ENCODE measurements at regions not wholly inside any gene's neighbourhood (a gene's known extent, or its start where the extent isn't known, plus 50 kb on each side); places are given as distances from the start of the nearest gene placed in this dataset.

- DNase-seq (ENCODE audit: low read depth, low spot score) (no peak), ATAC-seq (no peak)
- Histone ChIP-seq H3K27ac (ENCODE audit: low read length) (no peak overlapping the region), H3K36me3 (ENCODE audit: control insufficient read depth, insufficient read depth, low read length) (no peaks in the 10 kb centered on the region), H3K4me1 (ENCODE audit: control insufficient read depth, insufficient read depth, low read length) (no peaks in the 10 kb centered on the region), H3K27me3 (ENCODE audit: control insufficient read depth, insufficient read depth, low read length) (no peaks in the 10 kb centered on the region), H3K9me3 (ENCODE audit: control insufficient read depth, insufficient read depth, low read depth, low read length) (no peaks in the 10 kb centered on the region), H3K4me3 (ENCODE audit: low read depth in 2 of 2, low read length in 2 of 2) (no peak overlapping the region)
- intact Hi-C loops (cut with micrococcal nuclease; ENCODE audit: unreplicated experiment): no loop called here
- POLR2A ChIA-PET: no interaction called here
- TF ChIP-seq POLR2AphosphoS5 (IDR thresholded peaks at IDR 0.05; ENCODE audit: low read depth, low read length): no peak
- no peak for TF ChIP-seq SIN3A (IDR thresholded peaks at IDR 0.05; ENCODE audit: borderline replicate concordance, insufficient read depth, low read depth, low read length)
- no peak for TF ChIP-seq TCF7L2 (IDR thresholded peaks at IDR 0.05; ENCODE audit: low read depth, low read length)
- TF ChIP-seq REST (IDR thresholded peaks at IDR 0.05; ENCODE audit: insufficient read depth in 1 of 2, low read depth in 2 of 2, low read length in 1 of 2): no peak
- no peak for TF ChIP-seq CTCF (IDR thresholded peaks at IDR 0.05)
- no TSS peak for BruUV-seq (replicated peaks)
- CTCF ChIA-PET: no interaction called here
- in situ Hi-C loops (cut with HindIII; ENCODE audit: low pct_unique_long_range_greater_than_20kb, low sequenced_read_pairs): no loop called here
Measured at GRCh38 chr13:97548138-97548537, 114.2 kb downstream of the RAP2A start.

GRCh38 chr13:97548711-97549110 lies 114.7 kb downstream of the RAP2A start:
- no TSS peak for BruUV-seq (replicated peaks)
- POLR2A ChIA-PET: no interaction called here
- H3K36me3 ChIP-seq (ENCODE audit: control insufficient read depth, insufficient read depth, low read length): no peaks in the 10 kb centered on the region
- no peaks in the 10 kb centered on the region for H3K4me1 ChIP-seq (ENCODE audit: control insufficient read depth, insufficient read depth, low read length)
- H3K27ac ChIP-seq (ENCODE audit: low read length): no peak overlapping the region
- DNase-seq (ENCODE audit: low read depth, low spot score) (no peak), ATAC-seq (no peak)
- CTCF ChIA-PET: no interaction called here
- in situ Hi-C loops (cut with HindIII; ENCODE audit: low pct_unique_long_range_greater_than_20kb, low sequenced_read_pairs): no loop called here
- no peak overlapping the region for H3K4me3 ChIP-seq (ENCODE audit: low read depth in 2 of 2, low read length in 2 of 2)
- intact Hi-C loops (cut with micrococcal nuclease; ENCODE audit: unreplicated experiment): no loop called here
- H3K27me3 ChIP-seq (ENCODE audit: control insufficient read depth, insufficient read depth, low read length): no peaks in the 10 kb centered on the region
- no peaks in the 10 kb centered on the region for H3K9me3 ChIP-seq (ENCODE audit: control insufficient read depth, insufficient read depth, low read depth, low read length)
- TF ChIP-seq POLR2AphosphoS5 (IDR thresholded peaks at IDR 0.05; ENCODE audit: low read depth, low read length) (no peak), SIN3A (IDR thresholded peaks at IDR 0.05; ENCODE audit: borderline replicate concordance, insufficient read depth, low read depth, low read length) (no peak), CTCF (IDR thresholded peaks at IDR 0.05) (no peak)

GRCh38 chr13:97549201-97549600 lies 115.2 kb downstream of the RAP2A start:
- in situ Hi-C loops (cut with HindIII; ENCODE audit: low pct_unique_long_range_greater_than_20kb, low sequenced_read_pairs) (no loop called here), intact Hi-C loops (cut with micrococcal nuclease; ENCODE audit: unreplicated experiment) (no loop called here)
- Histone ChIP-seq H3K27ac (ENCODE audit: low read length) (no peak overlapping the region), H3K36me3 (ENCODE audit: control insufficient read depth, insufficient read depth, low read length) (no peaks in the 10 kb centered on the region), H3K4me1 (ENCODE audit: control insufficient read depth, insufficient read depth, low read length) (no peaks in the 10 kb centered on the region), H3K4me3 (ENCODE audit: low read depth in 2 of 2, low read length in 2 of 2) (no peak overlapping the region), H3K9me3 (ENCODE audit: control insufficient read depth, insufficient read depth, low read depth, low read length) (no peaks in the 10 kb centered on the region), H3K27me3 (ENCODE audit: control insufficient read depth, insufficient read depth, low read length) (no peaks in the 10 kb centered on the region)
- ATAC-seq (no peak), DNase-seq (ENCODE audit: low read depth, low spot score) (no peak)
- TF ChIP-seq TCF7L2 (IDR thresholded peaks at IDR 0.05; ENCODE audit: low read depth, low read length): no peak
- no peak for TF ChIP-seq CTCF (IDR thresholded peaks at IDR 0.05)
- no peak for TF ChIP-seq SIN3A (IDR thresholded peaks at IDR 0.05; ENCODE audit: borderline replicate concordance, insufficient read depth, low read depth, low read length)
- ChIA-PET POLR2A (no interaction called here), CTCF (no interaction called here)
- no TSS peak for BruUV-seq (replicated peaks)
